ENCODE measurements at regions not wholly inside any gene's neighbourhood (a gene's known extent, or its start where the extent isn't known, plus 50 kb on each side); places are given as distances from the start of the nearest gene placed in this dataset.

GRCh38 chr13:33934343-33934742, 116.4 kb downstream of the RFC3 start:
- Histone ChIP-seq H2BK120ac (ENCODE audit: low read depth, low read length, poor library complexity, severe bottlenecking) (no peak overlapping the region), H2BK12ac (ENCODE audit: insufficient read length, low read depth, low read length) (no peak overlapping the region), H2BK20ac (ENCODE audit: low read depth, low read length, poor library complexity, severe bottlenecking) (no peak overlapping the region), H3K23ac (ENCODE audit: insufficient read length, low read depth, low read length) (no peak overlapping the region), H3K18ac (ENCODE audit: insufficient read length, low read depth, low read length) (no peak overlapping the region), H3K79me1 (ENCODE audit: insufficient read depth, low read depth, low read length, poor library complexity, severe bottlenecking) (no peaks in the 10 kb centered on the region), H4K91ac (ENCODE audit: insufficient read length, low read depth, low read length) (no peak overlapping the region), H4K8ac (replicated peaks; ENCODE audit: insufficient read length, low read depth, low read length) (no peak overlapping the region), H2BK5ac (ENCODE audit: insufficient read length, low read length) (no peak overlapping the region), H3K4ac (ENCODE audit: low read depth, low read length) (no peak overlapping the region), H3T11ph (ENCODE audit: low read length) (no peak overlapping the region), H2AK5ac (ENCODE audit: insufficient read length, low read length) (no peak overlapping the region), H3K56ac (ENCODE audit: insufficient read length, low read depth, low read length) (no peak overlapping the region), H3K27me3 (ENCODE audit: insufficient read depth, low read length) (no peaks in the 10 kb centered on the region), H4K20me1 (ENCODE audit: control insufficient read depth, insufficient read depth, insufficient read length) (no peaks in the 10 kb centered on the region), H3K79me2 (ENCODE audit: insufficient read depth, low read length) (no peaks in the 10 kb centered on the region), H3K9me3 (ENCODE audit: control insufficient read depth, low read depth, low read length) (no peaks in the 10 kb centered on the region), H3K4me1 (ENCODE audit: insufficient read depth, low read length) (peaks cover 15% of the 10 kb centered on the region; the same call in 1 of the 2 replicates), H2BK15ac (ENCODE audit: low read depth, low read length) (no peak overlapping the region), H2AFZ (ENCODE audit: low read length) (no peak overlapping the region), H3K9ac (ENCODE audit: extremely low read depth, insufficient read length, low read length) (no peak overlapping the region), H3K23me2 (ENCODE audit: insufficient read length, low read depth, low read length, poor library complexity, severe bottlenecking) (no peaks in the 10 kb centered on the region), H4K5ac (ENCODE audit: insufficient read length, low read depth, low read length) (no peak overlapping the region), H3K27ac (ENCODE audit: insufficient read length, low read depth, low read length) (no peak overlapping the region), H3K14ac (ENCODE audit: insufficient read depth, low read length) (no peak overlapping the region), H3K4me2 (ENCODE audit: insufficient read depth, insufficient read length, low read length) (no peak overlapping the region)
- peaks cover 41 to 43% of the 10 kb centered on the region in 2 experiments for H3K4me1 Mint-ChIP-seq
- peaks cover under 1 to 2% of the 10 kb centered on the region in 2 experiments; a peak in 4 of 5 replicates for H3K9me3 Mint-ChIP-seq
- peaks cover under 1 to 3% (median 1%) of the 10 kb centered on the region in 3 experiments; a peak in 5 of 7 replicates for H3K36me3 Mint-ChIP-seq (ENCODE audit: insufficient read depth in 1 of 3, low read depth in 3 of 3)
- H3K27me3 Mint-ChIP-seq (ENCODE audit: low read depth): no peaks in the 10 kb centered on the region
- DNase-seq: no peak
- TF ChIP-seq CTCF (conservative IDR thresholded peaks at IDR 0.05): no peak
- WGBS (ENCODE audit: extremely low coverage, insufficient read length, low lambda C conversion rate): no CpG with 5 or more reads among the region's 2 CpGs
- H3K4me3 Mint-ChIP-seq: no peak overlapping the region
- H3K27ac Mint-ChIP-seq: no peak overlapping the region; a peak in 1 of 7 replicates

Measured in H9 (cell line).